HUDEP-2 (cell line): ENCODE measurements at regions not wholly inside any gene's neighbourhood (a gene's known extent, or its start where the extent isn't known, plus 50 kb on each side); places are given as distances from the start of the nearest gene placed in this dataset.
"Not testable (repeated sequence)": the region's sequence is repeated elsewhere in the genome, so short reads cannot be mapped to it uniquely, and the experiment has no call there.

ENCODE experiments used
- DNase-seq, 76 experiments: peaks; one replicate each; lab custom pipeline; 2025; ENCODE audit not compliant: unreplicated experiment in 76 of 76; lab: John Stamatoyannopoulos, UW

GRCh38 chr2:129008055-129008880 is 689.6 kb upstream of the HS6ST1 start:
- no peak for DNase-seq

- DNase-seq = no peak
These were observed 690.4 kb upstream of the HS6ST1 start for GRCh38 chr2:129008881-129009554.

- no peak for DNase-seq
These were observed 691.0 kb upstream of the HS6ST1 start for GRCh38 chr2:129009555-129010146.

GRCh38 chr2:129010262-129010661 is 691.6 kb upstream of the HS6ST1 start:
- DNase-seq = no peak

GRCh38 chr2:129011466-129012061 is 692.9 kb upstream of the HS6ST1 start:
- no peak for DNase-seq

- no peak for DNase-seq
These were observed 695.8 kb upstream of the HS6ST1 start for GRCh38 chr2:129014432-129014831.

- DNase-seq = no peak
These were observed 697.0 kb upstream of the HS6ST1 start for GRCh38 chr2:129015397-129016285.

- DNase-seq = no peak
These were observed 698.3 kb upstream of the HS6ST1 start for GRCh38 chr2:129016972-129017371.

GRCh38 chr2:129024796-129025195 is 706.1 kb upstream of the HS6ST1 start:
- DNase-seq = no peak

GRCh38 chr2:129035992-129036391 is 717.3 kb upstream of the HS6ST1 start:
- no peak for DNase-seq

GRCh38 chr2:129043677-129044076 is 725.0 kb upstream of the HS6ST1 start:
- DNase-seq = not testable (repeated sequence)

- DNase-seq = not testable (repeated sequence)
These were observed 727.8 kb upstream of the HS6ST1 start for GRCh38 chr2:129046475-129046874.

- DNase-seq = no peak
These were observed 731.4 kb upstream of the HS6ST1 start for GRCh38 chr2:129050101-129050500.

- no peak for DNase-seq
These were observed 736.6 kb upstream of the HS6ST1 start for GRCh38 chr2:129055242-129055641.

- DNase-seq = no peak
These were observed 737.2 kb upstream of the HS6ST1 start for GRCh38 chr2:129055824-129056223.

GRCh38 chr2:129056309-129056958 is 737.8 kb upstream of the HS6ST1 start:
- no peak for DNase-seq

- no peak for DNase-seq
These were observed 738.3 kb upstream of the HS6ST1 start for GRCh38 chr2:129056959-129057317.

GRCh38 chr2:129058981-129059380 is 740.3 kb upstream of the HS6ST1 start:
- DNase-seq = no peak

GRCh38 chr2:129059476-129059875 is 740.8 kb upstream of the HS6ST1 start:
- DNase-seq = no peak
